ENCODE measurements at regions not wholly inside any gene's neighbourhood (a gene's known extent, or its start where the extent isn't known, plus 50 kb on each side); places are given as distances from the start of the nearest gene placed in this dataset.

GRCh38 chr21:16309250-16309971, 579.6 kb downstream of the USP25 start:
- no peaks in the 10 kb centered on the region for H3K27me3 ChIP-seq
- no peak for DNase-seq (ENCODE audit: low read depth in 1 of 2, low spot score in 1 of 2)
- H3K9me3 ChIP-seq (ENCODE audit: low read depth): no peaks in the 10 kb centered on the region
- peaks cover 8% of the 10 kb centered on the region for H3K4me1 ChIP-seq (ENCODE audit: low read depth)
- no peak overlapping the region for H3K4me3 ChIP-seq
- H3K36me3 ChIP-seq: no peaks in the 10 kb centered on the region
- no peak for TF ChIP-seq CTCF (IDR thresholded peaks at IDR 0.05; ENCODE audit: low read depth, low read length)
- no peak overlapping the region for H3K27ac ChIP-seq

- Histone ChIP-seq H3K36me3 (no peaks in the 10 kb centered on the region), H3K4me1 (ENCODE audit: low read depth) (peaks cover 8% of the 10 kb centered on the region), H3K4me3 (no peak overlapping the region), H3K27me3 (no peaks in the 10 kb centered on the region), H3K27ac (no peak overlapping the region), H3K9me3 (ENCODE audit: low read depth) (no peaks in the 10 kb centered on the region)
- TF ChIP-seq CTCF (IDR thresholded peaks at IDR 0.05; ENCODE audit: low read depth, low read length): no peak
- DNase-seq (ENCODE audit: low read depth in 1 of 2, low spot score in 1 of 2): no peak
Measured at GRCh38 chr21:16310176-16310575, 580.4 kb downstream of the USP25 start.

GRCh38 chr21:16311229-16311628, 581.4 kb downstream of the USP25 start:
- no peak for DNase-seq (ENCODE audit: low read depth in 1 of 2, low spot score in 1 of 2)
- Histone ChIP-seq H3K27me3 (no peaks in the 10 kb centered on the region), H3K27ac (no peak overlapping the region), H3K4me1 (ENCODE audit: low read depth) (no peaks in the 10 kb centered on the region), H3K9me3 (ENCODE audit: low read depth) (no peaks in the 10 kb centered on the region), H3K4me3 (no peak overlapping the region), H3K36me3 (no peaks in the 10 kb centered on the region)
- no peak for TF ChIP-seq CTCF (IDR thresholded peaks at IDR 0.05; ENCODE audit: low read depth, low read length)

GRCh38 chr21:16312321-16312720, 582.5 kb downstream of the USP25 start:
- TF ChIP-seq CTCF (IDR thresholded peaks at IDR 0.05; ENCODE audit: low read depth, low read length): no peak
- Histone ChIP-seq H3K4me3 (no peak overlapping the region), H3K9me3 (ENCODE audit: low read depth) (no peaks in the 10 kb centered on the region), H3K36me3 (no peaks in the 10 kb centered on the region), H3K27ac (no peak overlapping the region), H3K4me1 (ENCODE audit: low read depth) (no peaks in the 10 kb centered on the region), H3K27me3 (no peaks in the 10 kb centered on the region)
- no peak for DNase-seq (ENCODE audit: low read depth in 1 of 2, low spot score in 1 of 2)

GRCh38 chr21:16315223-16315622, 585.4 kb downstream of the USP25 start:
- DNase-seq (ENCODE audit: low read depth in 1 of 2, low spot score in 1 of 2): no peak
- no peaks in the 10 kb centered on the region for H3K36me3 ChIP-seq
- H3K27ac ChIP-seq: no peak overlapping the region
- H3K9me3 ChIP-seq (ENCODE audit: low read depth): no peaks in the 10 kb centered on the region
- no peak overlapping the region for H3K4me3 ChIP-seq
- H3K4me1 ChIP-seq (ENCODE audit: low read depth): no peaks in the 10 kb centered on the region
- no peak for TF ChIP-seq CTCF (IDR thresholded peaks at IDR 0.05; ENCODE audit: low read depth, low read length)
- no peaks in the 10 kb centered on the region for H3K27me3 ChIP-seq
